Endothelial cell of umbilical vein (primary cell): ENCODE measurements at regions not wholly inside any gene's neighbourhood (a gene's known extent, or its start where the extent isn't known, plus 50 kb on each side); places are given as distances from the start of the nearest gene placed in this dataset.

ENCODE experiments used
- BruUV-seq: library from RNA; stranded (reverse); fragments of 400-500 nt; replicated peaks from 2 replicates; lab custom pipeline; 2021; lab: Mats Ljungman, UMichigan
- CTCF ChIA-PET: fragments of 300-600, 350-600 bp; sonication (Branson Sonifier 250); formaldehyde crosslinking; loops from one replicate; lab custom pipeline; 2021; ENCODE audit warnings: antibody characterized with exemption, inconsistent platforms; lab: Charles Lee
- POLR2A ChIA-PET: fragments of 300-600, 350-600 bp; sonication (Branson Sonifier 250); formaldehyde crosslinking; loops from one replicate; lab custom pipeline; 2021; ENCODE audit warnings: antibody characterized with exemption, inconsistent platforms; lab: Charles Lee
- DNase-seq: peaks from one replicate; pipeline ENCODE4 v3.0.0-alpha.2; 2011; ENCODE audit warnings: low read depth, low spot score
- FAIRE-seq: peaks from 2 replicates; lab custom pipeline; 2011; peaks lifted over from hg19 to GRCh38; lab: Jason Lieb, UNC
- H2AFZ ChIP-seq: 2 replicates; pipeline ENCODE4 v1.6.0; 2012; ENCODE audit warnings: low read depth, low read length, control low read depth, inconsistent platforms
- H3K27ac ChIP-seq: 2 replicates; pipeline ENCODE4 v1.5.1; 2011; ENCODE audit warnings: low read depth, mild to moderate bottlenecking, control low read depth, low read length, moderate library complexity; ENCODE audit not compliant: insufficient read depth
- H3K27me3 ChIP-seq, 2 experiments: 2 replicates each; pipeline versions ENCODE4 v1.6.0 to v1.6.1; 2011; ENCODE audit warnings: low read length in 2 of 2, mixed read lengths in 1 of 2; ENCODE audit not compliant: control insufficient read depth in 2 of 2, insufficient read depth in 2 of 2
- H3K36me3 ChIP-seq, 2 experiments: 2 replicates in 1 of 2; 3 replicates in 1 of 2; pipeline ENCODE4 v1.5.1; 2011; ENCODE audit warnings: low read length in 2 of 2, mild to moderate bottlenecking in 1 of 2, moderate library complexity in 1 of 2; ENCODE audit not compliant: control insufficient read depth in 2 of 2, insufficient read depth in 2 of 2; ENCODE audit errors: extremely low read depth in 1 of 2
- H3K4me1 ChIP-seq: 3 replicates; pipeline ENCODE4 v1.5.1; 2011; ENCODE audit warnings: mild to moderate bottlenecking, low read length; ENCODE audit not compliant: control insufficient read depth, insufficient read depth; ENCODE audit errors: extremely low read depth
- H3K4me2 ChIP-seq: 2 replicates; pipeline ENCODE4 v1.6.1; 2011; ENCODE audit warnings: low read length, control low read depth, mixed read lengths; ENCODE audit not compliant: insufficient read depth
- H3K4me3 ChIP-seq, 3 experiments: fragments of 200-600 bp in 1 of 3; sonication (generic), shearing (Covaris generic) in 1 of 3; replicated peaks in 1 of 3; 2 replicates each; pipeline ENCODE4 v1.5.1; 2011 to 2016; ENCODE audit warnings: control low read depth in 3 of 3, low read length in 3 of 3, mild to moderate bottlenecking in 2 of 3, inconsistent platforms in 1 of 3, low read depth in 1 of 3, moderate library complexity in 1 of 3; ENCODE audit not compliant: insufficient read depth in 1 of 3
- H3K79me2 ChIP-seq: 2 replicates; pipeline ENCODE4 v1.6.0; 2012; ENCODE audit warnings: low read length, inconsistent platforms; ENCODE audit not compliant: control insufficient read depth, insufficient read depth
- H3K9ac ChIP-seq: replicated peaks from 2 replicates; pipeline ENCODE3; 2011; ENCODE audit warnings: low read length, control low read depth; ENCODE audit not compliant: insufficient read depth; ENCODE audit errors: extremely low read depth
- H3K9me1 ChIP-seq: replicated peaks from 3 replicates; pipeline ENCODE4 v1.6.0; 2011; ENCODE audit warnings: mild to moderate bottlenecking, low read length; ENCODE audit not compliant: control insufficient read depth, insufficient read depth; ENCODE audit errors: extremely low read depth
- H3K9me3 ChIP-seq: replicated peaks from 2 replicates; pipeline ENCODE4 v1.5.1; 2012; ENCODE audit warnings: low read length, inconsistent platforms; ENCODE audit not compliant: control insufficient read depth, insufficient read depth
- H4K20me1 ChIP-seq: replicated peaks from 2 replicates; pipeline ENCODE3; 2011; ENCODE audit warnings: mild to moderate bottlenecking, low read length; ENCODE audit not compliant: control insufficient read depth, insufficient read depth; ENCODE audit errors: extremely low read depth
- EZH2 ChIP-seq: IDR thresholded peaks from 2 replicates; pipeline ENCODE4 v1.6.1; 2012; ENCODE audit warnings: borderline replicate concordance, low read depth, mild to moderate bottlenecking, moderate library complexity, low read length, inconsistent platforms; ENCODE audit not compliant: severe bottlenecking
- FOS ChIP-seq: IDR thresholded peaks from 2 replicates; pipeline ENCODE4 v1.6.1; 2011; ENCODE audit warnings: mild to moderate bottlenecking, low read length, moderate library complexity, borderline replicate concordance; ENCODE audit not compliant: insufficient read depth
- GATA2 ChIP-seq: IDR thresholded peaks from 2 replicates; pipeline ENCODE4 v1.7.0; 2011; ENCODE audit warnings: low read depth, mild to moderate bottlenecking, moderate library complexity, mixed read lengths, low read length; ENCODE audit not compliant: insufficient read length, insufficient read depth
- JUN ChIP-seq: IDR thresholded peaks from 2 replicates; pipeline ENCODE4 v1.6.1; 2011; ENCODE audit warnings: borderline replicate concordance, low read depth; ENCODE audit not compliant: insufficient read length, insufficient read depth
- POLR2AphosphoS5 ChIP-seq: IDR thresholded peaks from 2 replicates; pipeline ENCODE4 v1.6.1; 2012; ENCODE audit warnings: low read depth, mild to moderate bottlenecking, control low read depth, low read length, moderate library complexity; ENCODE audit not compliant: insufficient read depth
- dilution Hi-C: fragments of 300-500 bp; cut with MboI; formaldehyde crosslinking; loops from one replicate; pipeline ENCODE4 v1.15.0; 2019; ENCODE audit warnings: low sequenced_read_pairs; ENCODE audit not compliant: extremely low pct_ligation_motif_present
- intact Hi-C: fragments of 100-400 bp; cut with micrococcal nuclease; formaldehyde crosslinking; loops from one replicate; pipeline ENCODE4 v1.10.0; 2022
- TF ChIP-seq, protein P1 (sequence below): IDR thresholded peaks from 2 replicates; pipeline ENCODE4 v1.6.1; 2011; ENCODE audit not compliant: insufficient read depth, insufficient read length
- TF ChIP-seq, protein P2 (sequence below), 2 donors: IDR thresholded peaks; 1 replicate in 1 of 2; 2 replicates in 1 of 2; pipeline ENCODE4 v1.5.1; 2011; ENCODE audit warnings: low read length in 2 of 2, mild to moderate bottlenecking in 2 of 2, moderate library complexity in 2 of 2, control low read depth in 1 of 2, inconsistent platforms in 1 of 2, low read depth in 1 of 2; ENCODE audit not compliant: insufficient read depth in 1 of 2; ENCODE audit errors: extremely low read depth in 1 of 2

DNA sequence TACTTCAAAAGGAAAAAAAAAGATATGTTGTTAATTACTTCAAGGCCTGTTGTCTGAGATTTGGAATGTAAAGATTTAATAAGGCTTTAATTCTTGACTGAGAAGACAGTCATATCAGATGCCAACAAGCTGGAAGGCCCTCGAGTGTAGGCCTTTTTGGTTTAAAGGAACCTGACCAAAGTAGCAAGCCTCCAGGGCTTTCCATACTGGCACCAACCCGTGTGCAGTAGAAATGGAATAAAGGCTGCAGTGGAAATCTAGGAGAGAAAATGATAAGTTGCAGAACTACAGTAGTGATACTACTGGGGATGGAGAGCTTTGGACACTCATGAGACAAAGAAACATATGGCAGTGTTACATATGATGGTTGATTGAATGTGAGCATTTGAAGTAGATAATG lies 358.0 kb downstream of the TAF11L14 start:
- Histone ChIP-seq H3K9ac (no peak overlapping the region), H3K79me2 (no peaks in the 10 kb centered on the region), H3K27me3 (no peaks in the 10 kb centered on the region), H3K36me3 (no peaks in the 10 kb centered on the region), H2AFZ (no peak overlapping the region), H3K9me3 (no peaks in the 10 kb centered on the region), H3K27ac (no peak overlapping the region), H4K20me1 (no peaks in the 10 kb centered on the region), H3K9me1 (no peaks in the 10 kb centered on the region), H3K4me1 (no peaks in the 10 kb centered on the region), H3K4me3 (no peak overlapping the region), H3K4me2 (no peak overlapping the region)
- TF ChIP-seq GATA2 (no peak), JUN (no peak), POLR2AphosphoS5 (no peak), FOS (no peak), EZH2 (no peak)
- TF ChIP-seq, protein P1, sequence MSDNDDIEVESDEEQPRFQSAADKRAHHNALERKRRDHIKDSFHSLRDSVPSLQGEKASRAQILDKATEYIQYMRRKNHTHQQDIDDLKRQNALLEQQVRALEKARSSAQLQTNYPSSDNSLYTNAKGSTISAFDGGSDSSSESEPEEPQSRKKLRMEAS = no peak
- TF ChIP-seq, protein P2, sequence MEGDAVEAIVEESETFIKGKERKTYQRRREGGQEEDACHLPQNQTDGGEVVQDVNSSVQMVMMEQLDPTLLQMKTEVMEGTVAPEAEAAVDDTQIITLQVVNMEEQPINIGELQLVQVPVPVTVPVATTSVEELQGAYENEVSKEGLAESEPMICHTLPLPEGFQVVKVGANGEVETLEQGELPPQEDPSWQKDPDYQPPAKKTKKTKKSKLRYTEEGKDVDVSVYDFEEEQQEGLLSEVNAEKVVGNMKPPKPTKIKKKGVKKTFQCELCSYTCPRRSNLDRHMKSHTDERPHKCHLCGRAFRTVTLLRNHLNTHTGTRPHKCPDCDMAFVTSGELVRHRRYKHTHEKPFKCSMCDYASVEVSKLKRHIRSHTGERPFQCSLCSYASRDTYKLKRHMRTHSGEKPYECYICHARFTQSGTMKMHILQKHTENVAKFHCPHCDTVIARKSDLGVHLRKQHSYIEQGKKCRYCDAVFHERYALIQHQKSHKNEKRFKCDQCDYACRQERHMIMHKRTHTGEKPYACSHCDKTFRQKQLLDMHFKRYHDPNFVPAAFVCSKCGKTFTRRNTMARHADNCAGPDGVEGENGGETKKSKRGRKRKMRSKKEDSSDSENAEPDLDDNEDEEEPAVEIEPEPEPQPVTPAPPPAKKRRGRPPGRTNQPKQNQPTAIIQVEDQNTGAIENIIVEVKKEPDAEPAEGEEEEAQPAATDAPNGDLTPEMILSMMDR (IDR thresholded peaks at IDR 0.05; ENCODE audit: extremely low read depth in 1 of 2, insufficient read depth in 1 of 2, low read depth in 1 of 2, low read length in 2 of 2) = no peak
- CTCF ChIA-PET = no interaction called here
- BruUV-seq = no TSS peak
- intact Hi-C loops = no loop called here
- FAIRE-seq (no peak), DNase-seq (no peak)
- dilution Hi-C loops = no loop called here
- POLR2A ChIA-PET = no interaction called here
